ENCODE measurements at regions not wholly inside any gene's neighbourhood (a gene's known extent, or its start where the extent isn't known, plus 50 kb on each side); places are given as distances from the start of the nearest gene placed in this dataset.

GRCh38 chr1:199319341-199319740, 680.5 kb downstream of the PTPRC start:
- TF ChIP-seq CTCF (IDR thresholded peaks at IDR 0.05) (no peak), POLR2A (IDR thresholded peaks at IDR 0.05) (no peak)
